ENCODE measurements at regions not wholly inside any gene's neighbourhood (a gene's known extent, or its start where the extent isn't known, plus 50 kb on each side); places are given as distances from the start of the nearest gene placed in this dataset.

GRCh38 chr11:133784359-133784758 is 61.0 kb downstream of the SPATA19 start:
- no peak for TF ChIP-seq POLR2AphosphoS5 (IDR thresholded peaks at IDR 0.05; ENCODE audit: insufficient read depth in 1 of 2, low read depth in 1 of 2)
- no peak for TF ChIP-seq CTCF (IDR thresholded peaks at IDR 0.05)
